HG02938 (cell line): ENCODE measurements at regions not wholly inside any gene's neighbourhood (a gene's known extent, or its start where the extent isn't known, plus 50 kb on each side); places are given as distances from the start of the nearest gene placed in this dataset.
"Not testable (repeated sequence)": the region's sequence is repeated elsewhere in the genome, so short reads cannot be mapped to it uniquely, and the experiment has no call there.

Experiments
- ATAC-seq: cut with Tn5 transposase; IDR thresholded peaks from one replicate; pipeline ENCODE4 v1.9.1; 2021; ENCODE audit warnings: mild to moderate bottlenecking, moderate library complexity; ENCODE audit not compliant: unreplicated experiment

GRCh38 chr5:1982561-1982960, 99.8 kb upstream of the IRX4 start:
- not testable (repeated sequence) for ATAC-seq

GRCh38 chr5:1975898-1976765, 93.4 kb upstream of the IRX4 start:
- no peak for ATAC-seq

- ATAC-seq, result no peak
Measured at GRCh38 chr5:1975406-1975715, 92.6 kb upstream of the IRX4 start.

GRCh38 chr5:1974501-1975405, 92.0 kb upstream of the IRX4 start:
- no peak for ATAC-seq

GRCh38 chr5:1974081-1974480, 91.4 kb upstream of the IRX4 start:
- no peak for ATAC-seq

GRCh38 chr5:1973391-1974013, 90.8 kb upstream of the IRX4 start:
- no peak for ATAC-seq

- no peak for ATAC-seq
Measured at GRCh38 chr5:1971944-1972343, 89.2 kb upstream of the IRX4 start.

GRCh38 chr5:1967736-1968135, 85.0 kb upstream of the IRX4 start:
- ATAC-seq, result no peak

GRCh38 chr5:1966461-1966860, 83.7 kb upstream of the IRX4 start:
- ATAC-seq, result no peak

- no peak for ATAC-seq
Measured at GRCh38 chr5:1965925-1966324, 83.2 kb upstream of the IRX4 start.

GRCh38 chr5:1963941-1964451, 81.3 kb upstream of the IRX4 start:
- no peak for ATAC-seq

- ATAC-seq, result no peak
Measured at GRCh38 chr5:1963358-1963757, 80.6 kb upstream of the IRX4 start.

- no peak for ATAC-seq
Measured at GRCh38 chr5:1962619-1963355, 80.1 kb upstream of the IRX4 start.

- no peak for ATAC-seq
Measured at GRCh38 chr5:1961952-1962595, 79.3 kb upstream of the IRX4 start.

GRCh38 chr5:1961304-1961946, 78.7 kb upstream of the IRX4 start:
- ATAC-seq, result no peak

- no peak for ATAC-seq
Measured at GRCh38 chr5:1960595-1961303, 78.0 kb upstream of the IRX4 start.

- no peak for ATAC-seq
Measured at GRCh38 chr5:1959725-1960581, 77.2 kb upstream of the IRX4 start.

- ATAC-seq, result no peak
Measured at GRCh38 chr5:1959231-1959630, 76.5 kb upstream of the IRX4 start.
